Osteoblast (primary cell): ENCODE measurements at regions not wholly inside any gene's neighbourhood (a gene's known extent, or its start where the extent isn't known, plus 50 kb on each side); places are given as distances from the start of the nearest gene placed in this dataset.
A peak's percentile ranks its signal among the peaks of the same experiment; 100 is the strongest.

Source experiments
- DNase-seq: peaks from one replicate; pipeline ENCODE4 v3.0.0; 2011; ENCODE audit warnings: low spot score, mixed read lengths; ENCODE audit not compliant: insufficient read length; ENCODE audit errors: missing footprints
- H2AFZ ChIP-seq: 2 replicates; pipeline ENCODE4 v1.6.0; 2011; ENCODE audit warnings: mild to moderate bottlenecking, low read length
- H3K27ac ChIP-seq: 2 replicates; pipeline ENCODE4 v1.5.1; 2011; ENCODE audit warnings: mild to moderate bottlenecking, low read depth, low read length, moderate library complexity
- H3K27me3 ChIP-seq: 2 replicates; pipeline ENCODE4 v1.6.0; 2012; ENCODE audit warnings: mild to moderate bottlenecking, control low read depth, inconsistent platforms, low read length, moderate library complexity; ENCODE audit not compliant: insufficient read depth
- H3K36me3 ChIP-seq: 2 replicates; pipeline ENCODE4 v1.5.1; 2011; ENCODE audit warnings: mild to moderate bottlenecking, low read length, control low read depth, moderate library complexity; ENCODE audit not compliant: insufficient read depth
- H3K4me1 ChIP-seq: 2 replicates; pipeline ENCODE4 v1.5.1; 2011; ENCODE audit warnings: mild to moderate bottlenecking, low read length, control low read depth, moderate library complexity; ENCODE audit not compliant: insufficient read depth
- H3K4me2 ChIP-seq: 2 replicates; pipeline ENCODE4 v1.6.0; 2011; ENCODE audit warnings: mild to moderate bottlenecking, low read length; ENCODE audit not compliant: insufficient read depth
- H3K4me3 ChIP-seq: fragments of 200-600 bp; sonication (generic); 3 replicates; pipeline ENCODE4 v1.5.1; 2012; ENCODE audit warnings: mild to moderate bottlenecking, low read length, inconsistent platforms; ENCODE audit not compliant: insufficient read depth
- H3K79me2 ChIP-seq: 2 replicates; pipeline ENCODE4 v1.6.0; 2012; ENCODE audit warnings: mild to moderate bottlenecking, low read length, control low read depth, inconsistent platforms; ENCODE audit not compliant: insufficient read depth
- H3K9me3 ChIP-seq: 2 replicates; pipeline ENCODE4 v1.5.1; 2011; ENCODE audit warnings: low read depth, low read length, control low read depth
- H4K20me1 ChIP-seq: 2 replicates; pipeline ENCODE4 v1.6.0; 2012; ENCODE audit warnings: mild to moderate bottlenecking, low read length, control low read depth; ENCODE audit not compliant: insufficient read depth
- small RNA-seq: library from RNA; depleted of rRNA; stranded (forward); fragments of <200 nt; gene quantifications from one replicate; pipeline ENCODE3, GENCODE V24; 2012
- TF ChIP-seq, protein P1 (sequence below): IDR thresholded peaks from 2 replicates; pipeline ENCODE4 v1.5.1; 2011; ENCODE audit warnings: mild to moderate bottlenecking, low read depth, low read length, moderate library complexity; ENCODE audit errors: extremely low read depth

- Histone ChIP-seq H3K4me2 (no peak overlapping the region), H3K9me3 (no peaks in the 10 kb centered on the region), H2AFZ (no peak overlapping the region), H3K27me3 (peaks cover 6% of the 10 kb centered on the region), H3K36me3 (no peaks in the 10 kb centered on the region), H3K79me2 (no peaks in the 10 kb centered on the region), H3K27ac (no peak overlapping the region), H3K4me1 (no peaks in the 10 kb centered on the region), H3K4me3 (no peak overlapping the region), H4K20me1 (no peaks in the 10 kb centered on the region)
- DNase-seq = no peak
- TF ChIP-seq, protein P1, sequence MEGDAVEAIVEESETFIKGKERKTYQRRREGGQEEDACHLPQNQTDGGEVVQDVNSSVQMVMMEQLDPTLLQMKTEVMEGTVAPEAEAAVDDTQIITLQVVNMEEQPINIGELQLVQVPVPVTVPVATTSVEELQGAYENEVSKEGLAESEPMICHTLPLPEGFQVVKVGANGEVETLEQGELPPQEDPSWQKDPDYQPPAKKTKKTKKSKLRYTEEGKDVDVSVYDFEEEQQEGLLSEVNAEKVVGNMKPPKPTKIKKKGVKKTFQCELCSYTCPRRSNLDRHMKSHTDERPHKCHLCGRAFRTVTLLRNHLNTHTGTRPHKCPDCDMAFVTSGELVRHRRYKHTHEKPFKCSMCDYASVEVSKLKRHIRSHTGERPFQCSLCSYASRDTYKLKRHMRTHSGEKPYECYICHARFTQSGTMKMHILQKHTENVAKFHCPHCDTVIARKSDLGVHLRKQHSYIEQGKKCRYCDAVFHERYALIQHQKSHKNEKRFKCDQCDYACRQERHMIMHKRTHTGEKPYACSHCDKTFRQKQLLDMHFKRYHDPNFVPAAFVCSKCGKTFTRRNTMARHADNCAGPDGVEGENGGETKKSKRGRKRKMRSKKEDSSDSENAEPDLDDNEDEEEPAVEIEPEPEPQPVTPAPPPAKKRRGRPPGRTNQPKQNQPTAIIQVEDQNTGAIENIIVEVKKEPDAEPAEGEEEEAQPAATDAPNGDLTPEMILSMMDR = no peak
These were observed 53.3 kb upstream of the RMP24 start for GRCh38 chr18:35919179-35919578.

GRCh38 chr18:35920623-35921022 is 51.9 kb upstream of the RMP24 start:
- no peak for DNase-seq
- Histone ChIP-seq H3K79me2 (no peaks in the 10 kb centered on the region), H3K36me3 (no peaks in the 10 kb centered on the region), H2AFZ (no peak overlapping the region), H3K9me3 (no peaks in the 10 kb centered on the region), H3K27me3 (peaks cover 11% of the 10 kb centered on the region), H3K4me1 (no peaks in the 10 kb centered on the region), H3K27ac (no peak overlapping the region), H3K4me3 (no peak overlapping the region), H3K4me2 (no peak overlapping the region), H4K20me1 (no peaks in the 10 kb centered on the region)
- TF ChIP-seq, protein P1 = no peak

Small RNAs in the stretch of these regions (small RNA-seq; reads per million reads assigned to genes)
- 3.3 reads per million, percentile 80 among the genes with 10 or more reads in this experiment for gene MIR187
